IgD-negative memory B cell (primary cell): ENCODE measurements at regions not wholly inside any gene's neighbourhood (a gene's known extent, or its start where the extent isn't known, plus 50 kb on each side); places are given as distances from the start of the nearest gene placed in this dataset.

ENCODE experiments used
- H3K27ac Mint-ChIP-seq, 3 donors: one replicate each; pipeline ENCODE4 v1.8.0; 2020 to 2022; ENCODE audit warnings: mild to moderate bottlenecking in 3 of 3, mixed read lengths in 3 of 3, moderate library complexity in 1 of 3
- H3K27me3 Mint-ChIP-seq: one replicate; pipeline ENCODE4 v1.8.0; 2021; ENCODE audit warnings: mixed read lengths
- H3K36me3 Mint-ChIP-seq: one replicate; pipeline ENCODE4 v1.8.0; 2020; ENCODE audit warnings: mild to moderate bottlenecking, mixed read lengths
- H3K4me1 Mint-ChIP-seq, 3 donors: one replicate each; pipeline ENCODE4 v1.8.0; 2020 to 2022; ENCODE audit warnings: mixed read lengths in 3 of 3, mild to moderate bottlenecking in 1 of 3
- H3K4me3 Mint-ChIP-seq, 4 donors: one replicate each; pipeline ENCODE4 v1.8.0; 2020 to 2022; ENCODE audit warnings: mild to moderate bottlenecking in 4 of 4, mixed read lengths in 4 of 4, moderate library complexity in 3 of 4
- H3K9me3 Mint-ChIP-seq, 3 donors: one replicate each; pipeline ENCODE4 v1.8.0; 2020 to 2021; ENCODE audit warnings: mixed read lengths in 3 of 3, mild to moderate bottlenecking in 1 of 3

- Mint-ChIP-seq H3K4me1 (no peaks in the 10 kb centered on the region), H3K27me3 (no peaks in the 10 kb centered on the region), H3K9me3 (peaks cover 2 to 7% (median 4%) of the 10 kb centered on the region in 3 donors), H3K4me3 (no peak overlapping the region), H3K36me3 (no peaks in the 10 kb centered on the region), H3K27ac (no peak overlapping the region)
These were observed 604.9 kb upstream of the NRG3 start for GRCh38 chr10:81270051-81270450.

DNA sequence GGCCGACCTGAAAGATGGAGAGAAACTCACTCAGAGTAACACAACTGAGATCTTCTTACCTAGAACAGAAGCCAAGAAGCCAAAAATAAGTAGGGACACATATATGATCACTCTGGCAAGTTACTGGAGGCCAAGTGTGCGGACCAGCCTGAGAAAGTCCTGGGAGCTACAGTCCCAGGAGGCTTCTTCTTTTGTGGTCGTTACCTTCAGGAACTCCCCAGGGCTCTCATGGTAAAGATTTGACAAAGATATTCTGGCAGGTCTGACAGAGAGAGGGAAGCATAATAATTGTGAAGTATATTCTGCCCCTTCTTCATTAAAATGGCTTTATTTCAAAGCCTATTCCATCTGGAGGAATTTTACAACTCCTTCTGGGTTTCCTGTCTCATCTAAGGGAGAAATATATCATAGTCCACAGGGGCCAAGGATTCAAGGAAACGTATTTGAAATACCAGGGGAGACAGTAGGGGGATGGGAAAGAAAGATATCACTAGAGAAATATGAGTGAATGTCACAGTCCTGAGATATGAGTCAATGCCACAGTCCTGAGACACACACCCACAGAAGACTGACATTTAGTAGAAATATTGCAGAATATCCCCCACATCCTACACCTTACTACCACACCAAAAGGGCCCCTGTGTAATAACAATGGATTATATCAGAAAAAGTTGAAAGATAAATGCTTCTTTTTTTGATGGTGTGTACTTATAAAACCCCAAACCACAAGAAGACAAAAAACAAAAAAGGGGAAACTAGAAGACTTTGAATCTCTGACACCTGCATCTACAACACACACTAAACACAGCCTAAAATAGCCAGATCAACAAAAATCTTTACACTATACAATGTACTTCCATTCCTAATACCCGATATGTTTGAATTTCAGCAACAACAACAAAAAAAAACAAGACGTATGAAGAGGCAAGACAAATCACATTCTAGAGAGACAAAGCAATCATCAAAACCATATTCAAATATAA is 594.2 kb upstream of the NRG3 start:
- Mint-ChIP-seq H3K4me3 (no peak overlapping the region), H3K27me3 (no peaks in the 10 kb centered on the region), H3K9me3 (peaks cover 3 to 13% (median 4%) of the 10 kb centered on the region in 3 donors), H3K4me1 (no peaks in the 10 kb centered on the region), H3K36me3 (no peaks in the 10 kb centered on the region), H3K27ac (no peak overlapping the region)

DNA sequence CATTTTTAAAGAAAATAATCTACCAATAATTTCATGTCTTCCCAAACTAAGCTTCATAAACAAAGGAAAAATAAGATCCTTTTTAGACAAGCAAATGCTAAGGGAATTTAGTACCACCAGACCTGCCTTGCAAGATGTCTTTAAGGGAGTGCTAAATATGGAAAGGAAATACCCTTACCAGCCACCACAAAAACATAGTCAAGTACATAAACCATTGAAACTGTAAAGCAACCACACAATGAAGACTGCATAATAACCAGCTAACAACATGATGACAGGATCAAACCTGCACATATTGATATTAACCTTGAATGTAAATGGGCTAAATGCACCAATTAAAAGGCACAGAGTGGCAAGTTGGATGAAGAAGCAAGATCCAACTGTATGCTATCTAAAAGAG is 586.5 kb upstream of the NRG3 start:
- H3K9me3 Mint-ChIP-seq, result peaks cover 4 to 27% (median 5%) of the 10 kb centered on the region in 3 donors
- H3K36me3 Mint-ChIP-seq, result no peaks in the 10 kb centered on the region
- H3K4me1 Mint-ChIP-seq, result no peaks in the 10 kb centered on the region
- no peak overlapping the region for H3K27ac Mint-ChIP-seq
- H3K27me3 Mint-ChIP-seq, result no peaks in the 10 kb centered on the region
- H3K4me3 Mint-ChIP-seq, result no peak overlapping the region

GRCh38 chr10:81297292-81297691 is 577.7 kb upstream of the NRG3 start:
- Mint-ChIP-seq H3K4me3 (no peak overlapping the region), H3K27ac (no peak overlapping the region), H3K4me1 (no peaks in the 10 kb centered on the region), H3K36me3 (no peaks in the 10 kb centered on the region), H3K9me3 (peaks cover 0 to 20% (median 2%) of the 10 kb centered on the region in 3 donors), H3K27me3 (no peaks in the 10 kb centered on the region)

- no peaks in the 10 kb centered on the region for H3K4me1 Mint-ChIP-seq
- peaks cover 0 to 18% (median 8%) of the 10 kb centered on the region in 3 donors for H3K9me3 Mint-ChIP-seq
- no peak overlapping the region for H3K4me3 Mint-ChIP-seq
- H3K36me3 Mint-ChIP-seq, result no peaks in the 10 kb centered on the region
- H3K27ac Mint-ChIP-seq, result no peak overlapping the region
- H3K27me3 Mint-ChIP-seq, result no peaks in the 10 kb centered on the region
These were observed 571.3 kb upstream of the NRG3 start for GRCh38 chr10:81303656-81304055.

DNA sequence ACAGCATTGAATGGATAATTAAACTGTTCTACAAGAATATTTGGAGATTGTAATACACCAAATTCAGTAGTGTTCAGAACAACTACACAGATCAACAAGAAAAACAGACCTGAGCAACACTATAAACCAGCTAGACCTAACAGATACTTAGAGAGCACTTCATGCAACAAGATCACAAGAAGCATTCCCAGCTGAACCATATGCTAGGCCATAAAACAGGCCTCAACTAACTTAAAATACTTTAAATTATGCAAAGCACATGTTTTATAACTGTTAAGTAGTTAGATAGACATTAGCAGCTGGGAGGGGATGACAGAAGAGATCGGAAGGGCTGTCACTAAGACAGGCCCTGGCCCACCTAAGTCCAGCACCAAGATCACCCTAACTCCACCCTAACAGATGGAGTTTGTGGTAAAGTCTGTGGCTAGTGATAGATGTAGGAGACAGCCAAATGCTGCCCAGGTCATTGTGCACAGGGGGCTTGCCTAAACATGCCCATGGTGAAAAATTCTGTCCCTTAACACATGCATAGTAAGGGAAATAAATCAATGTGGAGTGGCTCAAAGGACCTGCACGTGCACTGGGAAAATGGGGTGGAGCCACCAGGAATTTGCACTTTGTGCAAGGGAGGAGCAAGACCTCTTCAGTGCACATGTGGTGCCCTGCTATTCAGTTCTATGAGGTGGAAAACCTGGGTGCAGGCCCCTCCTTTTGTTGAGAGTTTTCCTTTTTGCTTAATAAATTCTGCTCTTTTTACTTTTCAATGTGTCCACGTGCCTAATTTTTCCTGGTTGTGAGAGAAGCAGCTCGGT is 567.8 kb upstream of the NRG3 start:
- Mint-ChIP-seq H3K9me3 (peaks cover 2 to 8% (median 5%) of the 10 kb centered on the region in 3 donors), H3K27me3 (no peaks in the 10 kb centered on the region), H3K4me3 (no peak overlapping the region), H3K27ac (no peak overlapping the region), H3K4me1 (no peaks in the 10 kb centered on the region), H3K36me3 (no peaks in the 10 kb centered on the region)

DNA sequence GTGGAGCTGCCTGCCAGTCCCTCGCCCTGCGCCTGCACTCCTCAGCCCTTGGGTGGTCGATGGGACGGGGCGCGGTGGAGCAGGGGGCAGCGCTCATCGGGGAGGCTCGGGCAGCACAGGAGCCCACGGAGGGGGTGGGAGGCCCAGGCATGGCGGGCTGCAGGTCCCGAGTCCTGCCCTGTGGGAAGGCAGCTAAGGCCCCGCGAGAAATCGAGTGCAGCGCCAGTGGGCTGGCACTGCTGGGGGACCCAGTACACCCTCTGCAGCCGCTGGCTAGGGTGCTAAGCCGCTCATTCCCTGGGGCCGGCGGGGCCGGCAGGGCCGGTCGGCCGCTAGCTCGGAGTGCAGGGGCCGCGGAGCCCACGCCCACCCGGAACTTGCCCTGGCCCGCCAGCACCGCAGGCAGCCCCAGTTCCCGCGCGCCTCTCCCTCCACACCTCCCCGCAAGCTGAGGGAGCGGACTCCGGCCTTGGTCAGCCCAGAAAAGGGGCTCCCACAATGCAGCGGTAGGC is 565.9 kb upstream of the NRG3 start:
- Mint-ChIP-seq H3K27me3 (no peaks in the 10 kb centered on the region), H3K27ac (no peak overlapping the region), H3K36me3 (no peaks in the 10 kb centered on the region), H3K4me3 (no peak overlapping the region), H3K9me3 (peaks cover 0 to 4% (median 2%) of the 10 kb centered on the region in 3 donors), H3K4me1 (no peaks in the 10 kb centered on the region)

DNA sequence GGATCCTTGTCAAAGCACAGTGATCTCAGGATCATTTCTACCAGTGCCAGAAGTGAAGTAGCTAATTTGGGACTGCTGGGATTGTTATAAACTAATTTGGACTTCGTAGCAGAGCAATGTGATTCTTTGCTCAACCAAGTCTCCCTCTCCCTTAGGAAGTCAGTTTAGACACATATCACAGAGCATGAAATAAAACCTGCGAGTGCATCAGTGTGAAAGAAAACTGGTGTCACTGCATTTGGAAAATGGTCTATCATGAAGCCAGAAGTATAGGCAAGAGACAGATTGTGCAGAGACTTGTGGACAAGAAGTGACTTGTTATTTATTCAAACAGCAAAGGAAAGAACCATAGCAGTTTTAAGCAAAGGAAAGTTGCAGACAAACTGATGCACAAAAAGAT is 560.5 kb upstream of the NRG3 start:
- Mint-ChIP-seq H3K27ac (no peak overlapping the region), H3K27me3 (no peaks in the 10 kb centered on the region), H3K4me3 (no peak overlapping the region), H3K4me1 (peaks cover 0 to 1% (median 0%) of the 10 kb centered on the region in 3 donors), H3K9me3 (peaks cover 0 to 4% (median 2%) of the 10 kb centered on the region in 3 donors), H3K36me3 (no peaks in the 10 kb centered on the region)

DNA sequence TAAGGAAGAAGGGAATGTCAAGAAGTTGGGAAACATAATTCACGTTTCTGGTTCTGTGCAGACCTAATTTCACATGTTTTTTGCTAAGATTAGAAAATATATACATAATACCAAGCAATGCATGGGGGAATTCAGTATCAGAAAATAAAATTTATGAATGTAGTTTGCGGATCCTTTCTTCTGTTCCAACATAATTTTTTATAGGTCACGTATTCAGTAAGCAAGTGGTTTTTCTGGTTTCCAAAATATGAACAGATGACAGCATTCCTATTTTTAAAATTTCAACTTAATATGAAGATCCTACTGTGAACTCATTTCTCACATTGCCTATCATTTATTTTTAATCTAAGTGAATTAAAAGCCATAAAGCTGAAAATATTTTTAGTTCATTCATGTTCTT is 560.0 kb upstream of the NRG3 start:
- no peaks in the 10 kb centered on the region for H3K27me3 Mint-ChIP-seq
- H3K4me1 Mint-ChIP-seq, result peaks cover 0 to 1% (median 0%) of the 10 kb centered on the region in 3 donors
- peaks cover 0 to 4% (median 2%) of the 10 kb centered on the region in 3 donors for H3K9me3 Mint-ChIP-seq
- H3K36me3 Mint-ChIP-seq, result no peaks in the 10 kb centered on the region
- no peak overlapping the region for H3K4me3 Mint-ChIP-seq
- H3K27ac Mint-ChIP-seq, result no peak overlapping the region

- Mint-ChIP-seq H3K36me3 (no peaks in the 10 kb centered on the region), H3K9me3 (peaks cover 0 to 4% (median 0%) of the 10 kb centered on the region in 3 donors), H3K27ac (no peak overlapping the region), H3K4me3 (no peak overlapping the region), H3K4me1 (no peaks in the 10 kb centered on the region), H3K27me3 (no peaks in the 10 kb centered on the region)
These were observed 527.0 kb upstream of the NRG3 start for GRCh38 chr10:81348003-81348402.

DNA sequence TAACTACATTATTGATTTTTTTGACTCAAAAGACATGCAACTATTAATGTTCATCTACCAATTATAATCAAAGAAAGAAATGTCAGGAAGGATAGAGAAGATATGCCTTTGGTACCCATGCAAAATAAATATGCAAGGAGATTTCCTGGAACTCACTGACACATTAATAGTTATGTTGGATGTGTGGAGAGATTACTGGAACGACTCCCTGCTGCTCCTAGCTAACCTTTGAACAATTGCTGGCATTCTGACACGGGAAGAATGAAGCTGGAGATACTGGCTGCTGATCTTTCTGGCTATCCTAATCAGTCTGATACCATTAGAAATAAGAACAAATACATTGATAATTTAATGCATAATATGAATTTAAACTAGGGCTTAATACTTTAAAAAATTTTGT is 507.9 kb upstream of the NRG3 start:
- H3K27ac Mint-ChIP-seq, result no peak overlapping the region
- no peak overlapping the region for H3K4me3 Mint-ChIP-seq
- no peaks in the 10 kb centered on the region for H3K27me3 Mint-ChIP-seq
- peaks cover 4 to 14% (median 6%) of the 10 kb centered on the region in 3 donors for H3K9me3 Mint-ChIP-seq
- no peaks in the 10 kb centered on the region for H3K4me1 Mint-ChIP-seq
- H3K36me3 Mint-ChIP-seq, result no peaks in the 10 kb centered on the region

DNA sequence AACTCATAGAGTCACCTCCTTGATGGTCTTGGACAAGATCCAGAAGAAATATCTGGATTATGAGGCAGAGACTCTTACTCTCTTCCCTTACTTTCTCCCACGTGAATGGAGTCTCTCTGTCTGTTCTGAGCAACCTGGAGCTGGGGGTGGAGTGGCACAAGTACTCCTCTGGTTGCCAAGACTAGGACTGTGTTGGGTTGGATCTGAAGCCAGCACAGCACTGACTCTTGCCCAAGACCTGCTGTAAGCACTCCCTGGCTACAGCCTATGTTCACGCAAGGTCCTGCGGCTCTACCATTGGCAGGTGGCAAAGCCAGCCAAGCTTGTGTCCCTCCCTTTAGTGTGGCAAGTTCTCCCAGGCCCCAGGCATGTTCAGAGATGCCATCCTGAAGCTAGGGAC is 488.2 kb upstream of the NRG3 start:
- Mint-ChIP-seq H3K27me3 (no peaks in the 10 kb centered on the region), H3K9me3 (peaks cover 1 to 8% (median 4%) of the 10 kb centered on the region in 3 donors), H3K27ac (no peak overlapping the region), H3K4me1 (no peaks in the 10 kb centered on the region), H3K4me3 (no peak overlapping the region), H3K36me3 (no peaks in the 10 kb centered on the region)

- Mint-ChIP-seq H3K4me1 (no peaks in the 10 kb centered on the region), H3K36me3 (no peaks in the 10 kb centered on the region), H3K9me3 (peaks cover 0 to 1% (median 0%) of the 10 kb centered on the region in 3 donors), H3K27ac (no peak overlapping the region), H3K4me3 (no peak overlapping the region), H3K27me3 (no peaks in the 10 kb centered on the region)
These were observed 471.5 kb upstream of the NRG3 start for GRCh38 chr10:81403451-81403850.

DNA sequence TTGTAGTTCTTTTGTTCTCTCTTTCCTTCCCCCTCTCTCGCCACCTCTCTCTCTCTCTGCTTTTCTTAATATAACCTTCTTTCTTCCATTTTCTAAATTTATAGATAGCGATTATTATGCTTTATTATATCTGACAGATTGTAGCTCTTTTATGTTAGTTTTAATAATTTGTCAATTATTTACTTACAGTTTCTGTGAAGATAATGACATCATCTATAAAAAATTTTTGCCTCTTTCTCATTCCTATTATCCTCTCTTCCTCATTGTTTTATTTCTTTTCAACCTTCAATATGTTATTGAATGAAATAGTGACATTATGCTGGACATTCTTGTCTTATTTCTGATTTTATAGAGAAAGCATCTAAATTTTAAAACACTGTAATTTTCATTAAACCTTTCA is 469.6 kb upstream of the NRG3 start:
- no peak overlapping the region for H3K27ac Mint-ChIP-seq
- no peaks in the 10 kb centered on the region for H3K27me3 Mint-ChIP-seq
- H3K36me3 Mint-ChIP-seq, result no peaks in the 10 kb centered on the region
- no peak overlapping the region for H3K4me3 Mint-ChIP-seq
- H3K9me3 Mint-ChIP-seq, result peaks cover 0 to 1% (median 0%) of the 10 kb centered on the region in 3 donors
- no peaks in the 10 kb centered on the region for H3K4me1 Mint-ChIP-seq

- H3K27ac Mint-ChIP-seq, result no peak overlapping the region
- H3K9me3 Mint-ChIP-seq, result peaks cover 0 to 12% (median 4%) of the 10 kb centered on the region in 3 donors
These were observed 461.0 kb upstream of the NRG3 start for GRCh38 chr10:81414038-81414437.

More at GRCh38 chr10:81414038-81414437, 461.0 kb upstream of the NRG3 start:
- Mint-ChIP-seq H3K4me1 (no peaks in the 10 kb centered on the region), H3K36me3 (no peaks in the 10 kb centered on the region), H3K27me3 (no peaks in the 10 kb centered on the region), H3K4me3 (no peak overlapping the region)
